22Rv1 (cell line): ENCODE measurements at regions not wholly inside any gene's neighbourhood (a gene's known extent, or its start where the extent isn't known, plus 50 kb on each side); places are given as distances from the start of the nearest gene placed in this dataset.

Source experiments
- H3K27ac ChIP-seq: fragments of 450-650 bp; 2 replicates; pipeline ENCODE4 v1.5.1; 2017
- ZFX ChIP-seq: fragments of 450-650 bp; IDR thresholded peaks from 2 replicates; pipeline ENCODE4 v1.6.1; 2017; ENCODE audit warnings: antibody characterized with exemption, borderline replicate concordance
- TF ChIP-seq, protein P1 (sequence below): fragments of 450-650 bp; IDR thresholded peaks from 2 replicates; pipeline ENCODE4 v1.5.1; 2017; ENCODE audit warnings: mild to moderate bottlenecking

DNA sequence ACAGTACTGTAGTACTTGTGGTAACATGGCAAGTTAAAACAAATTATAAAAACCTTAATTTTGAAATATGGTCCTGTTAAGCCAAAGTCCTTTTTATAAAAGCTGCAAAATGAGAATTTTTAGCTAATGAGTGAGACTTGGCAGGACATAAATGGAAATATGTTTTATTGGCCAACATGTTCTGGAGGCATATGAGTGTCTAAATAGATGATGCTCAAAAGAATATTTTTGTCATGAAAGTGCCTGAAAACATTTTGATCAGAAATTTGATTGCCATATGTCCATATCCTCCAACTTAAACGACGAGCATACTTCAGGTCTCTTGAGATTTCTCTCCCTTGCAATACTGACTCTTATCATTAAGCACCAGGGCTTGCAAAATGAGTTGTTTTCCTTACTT, 972.6 kb downstream of the TMTC2 start:
- TF ChIP-seq ZFX, result no peak
- TF ChIP-seq, protein P1, sequence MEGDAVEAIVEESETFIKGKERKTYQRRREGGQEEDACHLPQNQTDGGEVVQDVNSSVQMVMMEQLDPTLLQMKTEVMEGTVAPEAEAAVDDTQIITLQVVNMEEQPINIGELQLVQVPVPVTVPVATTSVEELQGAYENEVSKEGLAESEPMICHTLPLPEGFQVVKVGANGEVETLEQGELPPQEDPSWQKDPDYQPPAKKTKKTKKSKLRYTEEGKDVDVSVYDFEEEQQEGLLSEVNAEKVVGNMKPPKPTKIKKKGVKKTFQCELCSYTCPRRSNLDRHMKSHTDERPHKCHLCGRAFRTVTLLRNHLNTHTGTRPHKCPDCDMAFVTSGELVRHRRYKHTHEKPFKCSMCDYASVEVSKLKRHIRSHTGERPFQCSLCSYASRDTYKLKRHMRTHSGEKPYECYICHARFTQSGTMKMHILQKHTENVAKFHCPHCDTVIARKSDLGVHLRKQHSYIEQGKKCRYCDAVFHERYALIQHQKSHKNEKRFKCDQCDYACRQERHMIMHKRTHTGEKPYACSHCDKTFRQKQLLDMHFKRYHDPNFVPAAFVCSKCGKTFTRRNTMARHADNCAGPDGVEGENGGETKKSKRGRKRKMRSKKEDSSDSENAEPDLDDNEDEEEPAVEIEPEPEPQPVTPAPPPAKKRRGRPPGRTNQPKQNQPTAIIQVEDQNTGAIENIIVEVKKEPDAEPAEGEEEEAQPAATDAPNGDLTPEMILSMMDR, result no peak
- no peak overlapping the region for H3K27ac ChIP-seq

- no peak overlapping the region for H3K27ac ChIP-seq
- TF ChIP-seq, protein P1, result no peak
- TF ChIP-seq ZFX, result no peak
Measured at GRCh38 chr12:83656004-83656403, 969.3 kb downstream of the TMTC2 start.

DNA sequence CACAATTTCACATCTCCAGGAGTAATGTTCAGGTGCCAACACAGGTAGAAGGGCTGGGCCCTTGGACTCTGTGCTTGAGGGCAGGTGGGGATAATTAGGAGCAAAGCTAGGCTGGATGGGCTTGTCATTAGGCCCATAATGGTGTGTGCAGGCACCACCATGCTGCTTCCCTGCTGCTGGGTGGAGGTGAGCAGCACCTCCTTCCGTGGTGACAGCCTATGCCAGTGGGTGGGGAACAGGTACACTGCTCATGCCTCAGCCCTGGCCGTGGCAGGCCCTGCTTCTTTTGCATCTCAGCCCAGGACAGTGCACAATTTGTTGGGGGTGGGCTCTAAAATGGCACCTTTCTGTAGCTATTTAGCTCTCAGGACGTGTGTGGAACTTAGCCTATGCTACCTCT, 955.5 kb downstream of the TMTC2 start:
- TF ChIP-seq, protein P1, result no peak
- TF ChIP-seq ZFX, result no peak
- H3K27ac ChIP-seq, result no peak overlapping the region

DNA sequence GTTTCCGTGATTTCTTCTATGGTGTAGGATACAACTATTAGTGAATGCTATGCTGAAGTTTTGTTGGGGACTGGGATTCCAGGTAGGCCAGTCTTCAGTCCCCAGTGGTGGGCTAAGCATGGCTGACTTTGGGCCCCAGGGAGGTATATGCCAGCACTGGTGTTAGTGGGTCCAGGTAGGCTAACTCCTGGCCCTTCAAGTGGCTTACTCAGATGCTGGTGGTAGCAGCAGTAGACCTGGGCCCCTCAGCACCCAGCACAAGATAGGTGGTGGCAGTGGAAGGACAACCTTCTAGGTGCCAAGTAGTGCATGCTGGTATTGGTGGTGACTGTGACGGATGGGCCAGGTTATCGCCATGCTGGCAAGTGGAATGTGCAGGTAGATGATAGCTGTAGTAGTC, 955.1 kb downstream of the TMTC2 start:
- H3K27ac ChIP-seq, result no peak overlapping the region
- TF ChIP-seq ZFX, result no peak
- TF ChIP-seq, protein P1, result no peak

- no peak for TF ChIP-seq ZFX
- TF ChIP-seq, protein P1, result no peak
- no peak overlapping the region for H3K27ac ChIP-seq
Measured at GRCh38 chr12:83634726-83635267, 948.1 kb downstream of the TMTC2 start.

DNA sequence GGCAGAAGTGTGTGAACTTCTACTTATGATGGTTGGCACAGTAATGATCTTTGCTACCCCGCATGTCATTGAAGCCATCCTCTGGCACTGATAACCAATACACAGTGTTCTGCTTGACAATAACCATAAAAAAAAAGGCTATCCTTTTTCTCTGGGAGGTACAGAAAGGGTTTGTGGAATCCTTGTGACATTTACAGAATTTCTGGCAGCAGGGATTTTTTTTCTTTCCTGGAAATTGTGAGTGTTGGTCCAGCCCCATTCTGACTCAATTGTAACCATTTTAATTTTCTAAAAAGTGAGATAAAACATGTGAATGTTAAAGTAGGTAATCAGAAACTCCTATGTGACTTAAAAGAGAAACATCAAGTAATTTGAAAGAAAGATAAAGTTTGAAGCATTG, 943.8 kb downstream of the TMTC2 start:
- TF ChIP-seq, protein P1, result no peak
- no peak for TF ChIP-seq ZFX
- H3K27ac ChIP-seq, result no peak overlapping the region

- H3K27ac ChIP-seq, result no peak overlapping the region
Measured at GRCh38 chr12:83629931-83630330, 943.2 kb downstream of the TMTC2 start.

More at GRCh38 chr12:83629931-83630330, 943.2 kb downstream of the TMTC2 start:
- no peak for TF ChIP-seq ZFX
- TF ChIP-seq, protein P1, result no peak
